ENCODE measurements at regions not wholly inside any gene's neighbourhood (a gene's known extent, or its start where the extent isn't known, plus 50 kb on each side); places are given as distances from the start of the nearest gene placed in this dataset.
"Not testable (repeated sequence)": the region's sequence is repeated elsewhere in the genome, so short reads cannot be mapped to it uniquely, and the experiment has no call there.

GRCh38 chr2:126059379-126059778 is 596.6 kb upstream of the GYPC start:
- no peak for DNase-seq (ENCODE audit: low read depth)

- no peak for DNase-seq (ENCODE audit: low read depth)
Observed at GRCh38 chr2:126085011-126085795, 570.8 kb upstream of the GYPC start.

- no peak for DNase-seq (ENCODE audit: low read depth)
Observed at GRCh38 chr2:126100962-126101361, 555.0 kb upstream of the GYPC start.

DNA sequence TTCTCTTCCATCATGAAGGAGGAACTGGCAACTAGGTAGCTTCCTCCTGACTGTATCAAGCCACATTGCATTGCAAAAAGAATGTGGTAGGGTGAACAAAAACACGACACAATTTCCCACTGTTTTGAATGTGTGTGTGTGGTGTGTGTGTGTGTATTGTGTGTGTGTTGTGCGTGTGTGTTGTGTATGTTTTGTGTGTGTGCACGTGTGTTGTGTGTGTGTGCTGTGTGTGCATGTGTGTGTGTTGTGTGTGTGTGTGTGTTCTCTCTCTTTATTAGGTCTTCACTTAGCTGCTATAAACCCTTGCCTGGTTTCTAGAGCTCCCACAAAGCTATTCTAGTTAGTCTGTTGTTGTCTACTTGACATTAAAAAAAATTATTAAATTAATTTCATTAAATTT is 550.0 kb upstream of the GYPC start:
- DNase-seq (ENCODE audit: low read depth): no peak

DNA sequence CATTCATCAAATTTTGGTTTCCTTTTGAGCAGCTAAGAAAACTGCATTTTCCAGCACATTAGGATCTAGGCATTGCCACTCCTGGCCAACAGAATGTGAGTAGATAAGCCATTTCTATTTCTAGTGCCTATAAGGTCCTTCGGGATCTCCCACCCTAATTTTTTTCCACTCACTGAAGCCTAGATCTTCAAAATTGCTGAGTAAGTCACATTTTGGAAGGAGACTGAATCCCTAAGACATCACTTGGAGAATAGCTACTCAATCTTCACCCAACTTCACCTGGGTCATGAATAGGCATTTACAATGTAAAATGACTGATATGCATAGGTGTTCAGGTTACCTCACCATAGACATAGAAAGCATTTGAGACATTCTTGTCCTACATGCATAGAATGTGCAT is 548.1 kb upstream of the GYPC start:
- DNase-seq (ENCODE audit: low read depth): no peak

DNA sequence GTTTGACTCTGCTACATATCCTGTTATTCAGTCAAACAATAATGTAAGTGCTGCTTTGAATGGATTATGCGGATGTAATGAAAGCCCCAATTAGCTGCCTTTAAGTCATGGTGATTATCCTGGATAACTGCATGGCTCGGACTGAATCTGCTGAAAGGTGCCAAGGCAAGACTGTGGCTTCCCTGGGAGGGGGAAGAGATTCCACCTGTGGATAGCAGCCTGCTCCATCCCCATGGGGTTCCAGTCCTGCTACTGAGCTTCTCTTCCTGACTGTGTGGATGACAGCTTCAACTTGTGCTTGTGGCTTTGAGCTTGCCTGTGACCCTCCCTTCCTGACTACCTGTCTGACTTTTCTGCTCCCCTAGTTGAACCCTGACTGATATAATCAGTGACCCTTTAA is 540.0 kb upstream of the GYPC start:
- DNase-seq (ENCODE audit: low read depth): no peak

GRCh38 chr2:126117886-126118285 is 538.1 kb upstream of the GYPC start:
- DNase-seq (ENCODE audit: low read depth): no peak

- no peak for DNase-seq (ENCODE audit: low read depth)
Observed at GRCh38 chr2:126145752-126146151, 510.2 kb upstream of the GYPC start.

DNA sequence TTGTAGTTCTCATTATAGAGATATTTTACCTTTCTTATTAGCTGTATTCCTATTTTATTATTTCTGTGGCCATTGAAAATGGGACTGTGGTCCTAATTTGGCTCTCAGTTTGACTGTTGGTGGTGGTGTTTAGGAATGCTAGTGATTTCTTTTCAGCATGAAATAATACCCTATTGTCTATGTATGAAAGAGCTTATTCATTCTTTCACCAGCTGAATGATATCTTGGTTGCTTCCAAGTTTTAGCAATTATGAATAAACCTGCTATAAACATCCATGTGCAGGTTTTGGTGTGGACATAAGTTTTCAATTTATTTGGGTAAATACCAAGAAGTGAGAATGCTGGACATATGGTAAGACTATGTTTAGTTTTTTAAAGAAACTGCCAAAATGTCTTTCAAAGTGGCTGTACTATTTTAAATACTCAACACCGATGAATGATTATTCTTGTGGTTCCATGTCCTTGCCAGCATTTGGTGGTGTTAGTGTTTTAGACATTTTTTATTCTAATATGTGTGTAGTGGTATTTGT is 501.6 kb upstream of the GYPC start:
- no peak for DNase-seq (ENCODE audit: low read depth)

- not testable (repeated sequence) for DNase-seq (ENCODE audit: low read depth)
Observed at GRCh38 chr2:126160950-126161349, 495.0 kb upstream of the GYPC start.

GRCh38 chr2:126172631-126173184 is 483.2 kb upstream of the GYPC start:
- DNase-seq (ENCODE audit: low read depth): no peak

GRCh38 chr2:126175222-126175621 is 480.7 kb upstream of the GYPC start:
- no peak for DNase-seq (ENCODE audit: low read depth)

DNA sequence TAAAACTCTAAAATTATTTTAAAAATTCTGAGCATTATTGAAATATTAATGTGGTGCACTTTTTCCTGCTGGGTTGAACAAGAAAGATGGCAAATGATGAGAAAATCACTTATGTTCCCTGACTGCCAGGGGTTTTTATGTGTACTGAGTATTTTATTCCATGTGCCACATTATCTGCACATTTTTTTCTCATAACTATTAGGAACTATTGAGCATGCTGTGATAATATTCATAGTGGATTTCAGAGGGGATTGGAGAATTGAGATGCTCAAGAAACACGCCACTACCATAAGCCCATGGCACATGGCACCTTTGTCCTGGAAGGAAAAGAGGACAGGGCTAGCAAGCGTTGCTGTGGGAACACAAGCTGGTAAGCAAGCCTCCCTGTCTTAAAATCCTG is 478.5 kb upstream of the GYPC start:
- DNase-seq (ENCODE audit: low read depth): no peak

DNA sequence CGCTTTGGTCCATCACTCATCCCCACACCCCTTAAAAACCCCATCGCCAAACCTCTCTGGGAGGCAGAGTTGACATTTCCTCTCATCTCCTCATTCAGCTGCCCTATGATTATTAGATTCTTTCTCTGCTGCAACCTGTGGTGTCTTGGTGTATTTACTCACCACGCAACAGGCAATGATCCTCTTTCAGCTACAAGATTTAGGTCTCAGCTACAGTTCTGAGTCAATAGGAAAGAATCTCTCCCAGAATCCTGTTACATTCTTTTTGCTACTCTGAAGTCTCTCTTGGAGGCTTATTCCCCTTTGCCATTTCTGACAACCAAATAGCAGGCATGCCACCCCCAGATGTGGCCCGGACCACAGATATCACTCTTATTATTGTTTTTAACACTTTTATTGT is 468.3 kb upstream of the GYPC start:
- no peak for DNase-seq (ENCODE audit: low read depth)

- DNase-seq (ENCODE audit: low read depth): no peak
Observed at GRCh38 chr2:126189527-126189926, 466.4 kb upstream of the GYPC start.

DNA sequence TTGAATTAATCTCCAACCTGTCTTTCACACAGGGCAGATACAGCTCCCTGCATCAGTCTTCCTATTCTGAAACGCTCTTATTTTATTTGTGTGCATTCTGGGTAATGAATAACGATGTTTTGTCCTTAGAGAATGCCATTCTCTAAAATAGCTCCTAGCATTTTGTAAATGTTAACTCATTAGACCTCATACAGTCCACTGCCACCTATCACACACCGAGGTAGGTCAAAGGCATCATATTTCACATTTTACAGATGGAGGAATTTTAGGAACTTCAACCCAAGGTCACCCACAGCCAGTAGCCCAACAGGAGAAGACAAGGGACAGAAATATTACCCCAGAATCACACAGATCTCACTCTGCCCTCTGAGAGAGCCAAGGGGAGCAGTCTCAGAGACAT is 455.4 kb upstream of the GYPC start:
- no peak for DNase-seq (ENCODE audit: low read depth)

DNA sequence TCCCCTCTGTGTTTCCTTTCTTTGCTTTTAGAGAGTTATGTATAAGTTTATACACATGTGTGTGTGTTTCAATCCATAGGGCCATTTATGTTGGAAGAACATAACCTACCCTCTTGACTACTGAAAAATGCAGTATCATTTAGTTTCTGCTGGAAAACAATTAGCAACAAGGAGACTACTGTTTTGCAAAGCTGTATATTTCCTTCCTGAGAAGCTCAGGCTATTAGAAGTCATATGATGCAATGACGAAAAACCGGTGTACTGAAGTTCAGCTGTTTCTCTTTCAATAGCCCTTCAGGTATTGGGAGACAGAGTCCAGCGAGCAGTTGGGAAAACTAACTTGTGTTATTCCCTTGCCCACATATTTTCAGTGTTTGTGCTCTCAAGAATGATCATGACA is 447.7 kb upstream of the GYPC start:
- no peak for DNase-seq (ENCODE audit: low read depth)

GRCh38 chr2:126212735-126213134 is 443.2 kb upstream of the GYPC start:
- no peak for DNase-seq (ENCODE audit: low read depth)

GRCh38 chr2:126219081-126219480 is 436.9 kb upstream of the GYPC start:
- no peak for DNase-seq (ENCODE audit: low read depth)

- no peak for DNase-seq (ENCODE audit: low read depth)
Observed at GRCh38 chr2:126220331-126220730, 435.6 kb upstream of the GYPC start.

DNA sequence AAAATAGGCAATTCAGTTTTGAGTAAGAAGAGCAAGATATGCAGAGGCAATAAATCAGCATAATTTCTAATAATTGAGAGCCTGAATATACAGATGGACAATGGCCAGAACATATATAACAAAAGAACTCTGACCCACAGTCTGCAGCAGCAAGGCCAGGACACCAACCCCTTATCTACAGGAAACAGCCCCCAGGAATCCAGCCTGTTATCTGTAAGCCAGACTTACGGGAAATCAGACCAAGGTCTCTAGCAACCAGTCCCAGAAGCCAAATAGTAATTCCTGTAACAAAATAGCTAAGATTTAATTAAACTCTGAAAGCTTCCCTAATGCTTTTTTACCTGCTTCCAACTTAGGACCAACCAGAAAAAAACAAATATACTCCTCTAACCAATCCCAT is 434.5 kb upstream of the GYPC start:
- DNase-seq (ENCODE audit: low read depth): no peak

DNA sequence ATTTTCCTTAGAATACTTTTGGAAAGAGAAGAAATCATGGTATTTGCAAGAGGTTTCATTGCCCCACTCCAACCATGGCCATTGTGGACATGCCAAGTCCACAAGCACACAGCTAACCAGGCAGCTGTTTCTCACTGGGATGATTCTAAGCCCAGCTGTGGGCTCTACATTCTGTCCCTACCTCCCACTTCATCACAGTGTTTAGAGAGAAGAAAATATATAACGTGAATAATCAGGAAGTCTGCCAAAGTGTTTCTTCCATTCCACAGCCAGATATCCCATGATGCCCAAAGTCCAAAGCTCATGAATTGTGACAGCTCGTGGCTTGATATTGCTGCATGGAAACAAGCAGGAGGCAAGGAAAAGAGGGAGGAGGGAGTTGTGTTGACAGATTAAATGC is 433.7 kb upstream of the GYPC start:
- DNase-seq (ENCODE audit: low read depth): no peak

GRCh38 chr2:126224776-126225175 is 431.2 kb upstream of the GYPC start:
- DNase-seq (ENCODE audit: low read depth): no peak

DNA sequence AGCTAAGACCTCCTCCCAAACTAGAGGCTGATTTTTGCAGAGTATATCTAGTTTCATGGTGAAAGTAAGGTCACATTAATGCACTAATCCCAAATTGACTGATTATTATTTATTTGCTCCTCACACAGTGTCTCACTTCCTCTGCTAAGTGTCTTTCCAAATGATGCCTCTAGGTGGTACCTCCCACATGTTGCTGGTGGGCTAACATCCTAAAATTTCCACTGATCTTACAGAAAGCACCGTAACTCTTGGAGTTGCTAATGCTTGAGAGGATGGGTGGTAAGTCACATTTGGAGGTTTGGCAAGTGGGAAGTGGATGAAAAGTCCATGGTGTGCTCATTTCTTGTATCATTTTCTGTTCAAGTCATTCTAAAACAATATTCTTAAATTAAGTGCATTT is 428.7 kb upstream of the GYPC start:
- DNase-seq (ENCODE audit: low read depth): no peak

Data from activated T-cell treated with anti-CD3 and anti-CD28 coated beads for 24 hours (primary cell).